ENCODE measurements at regions not wholly inside any gene's neighbourhood (a gene's known extent, or its start where the extent isn't known, plus 50 kb on each side); places are given as distances from the start of the nearest gene placed in this dataset.

DNA sequence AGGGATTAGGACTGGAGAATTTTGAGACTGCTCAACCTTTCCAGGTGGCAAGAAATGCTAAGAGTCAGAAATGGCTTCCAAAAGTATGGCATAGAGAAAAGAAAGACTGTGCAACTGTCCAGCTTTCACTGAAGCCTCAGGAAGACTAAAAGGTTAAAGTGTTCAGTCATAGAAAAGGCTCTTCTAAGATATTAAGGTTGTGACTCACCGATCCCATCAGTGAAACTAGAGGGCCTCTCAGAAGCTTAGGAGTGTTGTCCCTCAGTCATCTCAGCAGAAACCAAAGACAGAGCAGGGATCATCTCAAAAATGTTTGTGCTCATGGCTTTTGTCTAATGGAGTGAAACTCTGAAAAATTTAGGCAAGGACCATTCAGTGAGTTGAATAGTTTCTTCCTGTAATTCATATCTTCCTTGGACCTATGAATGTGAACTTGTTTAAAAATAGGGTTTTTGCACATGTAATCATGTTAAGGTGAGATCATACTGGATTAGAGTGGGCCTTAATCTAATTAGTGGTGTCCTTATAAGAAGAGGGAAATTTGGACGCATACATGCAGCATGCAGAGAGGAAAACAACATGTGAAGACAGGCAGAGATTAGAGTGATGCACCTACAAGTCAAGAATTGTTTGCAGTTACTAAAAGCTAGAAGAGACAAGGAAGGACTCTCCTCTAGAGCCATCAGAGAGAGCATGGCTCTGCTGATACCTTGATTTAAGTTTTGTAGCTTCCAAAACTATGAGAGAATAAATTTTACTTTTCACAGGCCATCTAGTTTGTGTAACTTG is 71.3 kb downstream of the RPE65 start:
- no peak for DNase-seq

DNA sequence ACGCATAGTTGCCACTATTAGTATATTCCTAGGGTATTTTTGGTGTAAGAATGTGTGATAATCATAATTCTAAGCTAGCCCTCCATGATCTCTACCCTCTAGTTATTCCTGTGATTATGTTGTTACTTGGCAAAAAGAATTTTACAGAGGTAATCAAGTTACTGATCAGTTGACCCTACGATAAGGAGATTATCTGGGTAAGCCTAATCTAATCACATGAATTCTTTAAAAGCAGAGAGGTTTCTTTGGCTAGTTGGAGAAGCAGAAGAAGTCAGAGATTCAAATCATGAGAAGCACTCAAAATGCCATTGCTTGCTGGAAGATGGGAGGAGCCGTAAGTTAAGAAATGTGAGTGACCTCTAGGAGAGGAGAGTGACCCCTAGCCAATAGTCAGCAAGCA is 72.7 kb downstream of the RPE65 start:
- no peak for DNase-seq

DNA sequence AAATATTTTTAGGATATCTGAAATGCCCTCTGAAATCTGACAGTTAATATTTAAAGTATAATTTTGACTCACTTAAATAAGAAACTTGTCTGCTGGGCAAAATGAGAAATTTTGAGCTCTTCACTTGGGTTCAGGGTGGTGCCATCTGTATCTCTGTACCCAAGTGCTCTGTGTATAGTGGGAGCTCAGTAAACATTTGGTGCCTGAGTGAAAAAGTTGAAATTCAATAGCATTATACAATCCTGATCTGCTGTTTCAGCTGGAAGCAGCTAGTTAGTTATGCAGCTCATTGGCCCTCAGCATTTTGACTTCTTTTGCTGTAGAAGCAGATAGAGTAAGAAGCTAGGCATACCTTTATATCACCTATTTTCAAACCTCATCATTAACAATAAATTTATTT is 73.3 kb downstream of the RPE65 start:
- no peak for DNase-seq

DNA sequence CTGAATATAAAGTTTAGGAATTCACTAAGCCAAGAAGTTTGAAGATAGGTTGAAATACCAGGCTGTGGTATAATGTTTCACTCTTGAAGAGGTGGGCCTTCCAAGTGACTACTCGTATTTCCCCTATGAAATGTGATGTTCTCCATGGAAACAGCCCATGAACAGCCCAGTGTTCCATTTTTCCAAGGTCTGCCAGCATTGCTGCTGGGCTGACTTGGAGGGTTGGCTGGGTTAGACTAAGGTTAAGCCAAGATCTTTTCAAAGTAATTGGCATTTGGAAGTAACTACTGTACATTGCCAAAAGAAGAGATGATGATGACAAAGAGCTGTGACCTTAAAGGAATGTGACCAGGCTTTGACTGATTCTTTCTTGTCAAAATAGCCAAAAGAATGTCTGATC is 73.8 kb downstream of the RPE65 start:
- no peak for DNase-seq

DNA sequence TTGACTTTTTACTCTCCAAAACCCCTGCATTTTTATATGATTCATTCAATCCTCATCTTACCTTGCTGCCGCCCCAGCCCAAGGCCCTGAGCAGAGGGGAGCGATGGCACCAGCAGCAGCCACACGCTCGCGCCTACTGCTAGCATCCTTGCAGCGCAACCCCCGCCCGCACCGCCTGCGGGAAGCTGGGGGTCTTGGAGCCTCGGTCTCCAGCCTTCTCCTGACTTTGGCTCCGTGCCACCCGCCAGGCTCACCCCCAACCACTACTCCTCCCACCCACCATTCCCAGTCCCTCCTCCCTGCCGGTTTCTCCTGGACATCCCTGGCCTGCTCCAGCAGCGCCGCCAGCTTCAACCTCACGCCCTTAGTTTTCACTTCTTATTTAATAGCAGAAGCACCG is 76.6 kb downstream of the RPE65 start:
- no peak for DNase-seq

DNA sequence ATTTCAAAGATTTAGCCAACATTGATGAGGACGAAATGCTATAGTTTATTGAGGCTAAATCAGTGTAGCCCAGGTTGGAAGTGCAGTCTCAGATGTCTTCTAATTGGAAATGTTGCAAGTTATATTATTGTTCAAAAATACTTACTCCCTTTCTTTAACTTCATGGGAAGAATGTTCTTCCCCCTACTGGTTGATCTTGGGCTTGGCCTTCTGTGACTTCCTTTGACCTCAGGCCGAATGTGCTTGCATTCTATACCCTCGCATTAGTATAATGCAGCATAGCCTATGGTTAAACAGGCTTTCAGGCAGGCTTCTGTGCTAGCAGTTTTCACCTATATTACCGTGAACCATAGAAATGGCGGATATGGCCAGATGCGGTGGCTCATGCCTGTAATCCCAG is 77.3 kb downstream of the RPE65 start:
- no peak for DNase-seq

DNA sequence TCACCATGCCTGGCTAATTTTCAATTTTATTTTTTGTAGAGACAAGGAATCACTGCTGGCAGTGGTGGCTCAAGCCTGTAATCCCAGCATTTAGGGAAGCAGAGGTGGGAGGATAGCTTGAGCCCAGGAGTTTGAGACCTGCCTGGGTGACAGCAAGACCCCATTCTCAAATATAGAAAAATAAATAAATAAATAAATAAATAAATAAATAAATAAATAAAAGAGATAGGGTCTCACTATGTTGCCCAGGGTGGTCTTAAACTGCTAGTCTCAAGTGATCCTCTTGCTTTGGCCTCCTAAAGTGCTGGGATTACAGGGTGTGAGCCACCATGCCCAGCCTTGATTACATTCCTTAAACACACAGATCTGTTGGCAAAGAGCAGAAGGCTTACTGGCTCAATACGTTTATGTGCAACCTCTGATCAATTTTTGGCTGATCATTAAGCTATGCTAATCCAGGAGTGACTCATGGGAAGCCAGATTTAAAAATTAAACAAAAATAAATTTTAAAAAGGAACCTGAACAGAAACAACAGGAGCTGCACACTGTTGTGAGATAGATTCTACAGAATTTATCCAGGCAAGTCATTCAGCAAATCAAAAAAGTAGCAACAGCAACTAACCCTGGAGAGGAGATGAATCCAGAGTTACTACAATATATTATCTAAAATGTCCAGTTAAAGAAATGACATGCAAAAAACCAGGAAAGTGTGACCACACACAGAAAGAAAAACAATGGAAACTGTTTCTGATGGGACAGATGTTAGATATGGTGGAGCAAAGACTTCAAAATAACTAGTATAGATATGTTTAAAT is 79.4 kb downstream of the RPE65 start:
- DNase-seq, result no peak

DNA sequence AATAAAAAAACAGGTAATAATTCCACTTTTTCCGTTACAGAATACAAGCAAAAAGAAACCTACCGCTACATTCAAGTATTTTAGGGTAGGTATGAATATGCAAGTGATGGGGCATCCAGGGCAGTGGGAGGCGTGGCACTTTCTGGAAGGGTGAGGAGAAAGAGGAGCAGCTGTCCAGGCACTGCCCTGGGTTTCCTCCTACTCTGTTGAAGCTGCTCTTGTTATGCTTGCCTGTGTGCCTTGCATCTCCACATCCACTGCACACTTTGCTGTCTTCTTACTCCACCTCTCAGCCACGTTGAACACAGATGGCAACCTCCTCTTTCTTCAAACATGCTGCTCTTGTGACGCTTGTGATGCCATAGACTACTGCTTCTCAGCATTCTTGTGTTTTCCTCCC is 83.2 kb downstream of the RPE65 start:
- no peak for DNase-seq

DNA sequence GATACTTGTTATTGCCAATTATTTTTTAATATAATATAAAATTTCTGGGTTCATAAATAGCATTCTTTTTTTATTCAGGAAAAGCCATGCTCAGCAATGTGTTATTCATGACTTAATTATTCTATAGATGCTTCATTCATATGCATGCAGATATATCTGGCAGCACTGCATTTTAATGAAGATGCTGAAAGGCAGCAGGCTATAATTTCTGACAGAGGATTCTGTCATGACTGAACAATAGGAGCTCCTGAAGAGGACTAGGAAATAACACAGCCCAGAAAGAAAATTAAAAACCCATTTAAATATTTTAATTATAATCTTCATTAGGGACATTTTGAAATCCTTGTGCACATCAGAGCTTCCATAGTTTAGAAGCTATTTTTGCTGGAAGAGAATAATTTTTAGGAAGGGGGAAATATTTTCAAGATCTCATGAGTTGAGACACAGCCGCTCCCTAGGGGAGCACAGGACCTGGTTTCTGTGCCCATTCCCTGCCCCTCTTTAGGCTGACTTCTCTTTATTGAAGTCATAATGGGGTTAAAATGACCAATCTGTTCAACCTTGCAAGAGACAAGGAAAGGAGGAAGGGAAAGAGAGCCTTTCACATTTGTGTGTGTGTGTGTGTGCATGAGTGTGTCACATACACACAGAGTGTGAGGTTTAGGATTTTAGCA is 83.9 kb downstream of the RPE65 start:
- DNase-seq, result no peak

DNA sequence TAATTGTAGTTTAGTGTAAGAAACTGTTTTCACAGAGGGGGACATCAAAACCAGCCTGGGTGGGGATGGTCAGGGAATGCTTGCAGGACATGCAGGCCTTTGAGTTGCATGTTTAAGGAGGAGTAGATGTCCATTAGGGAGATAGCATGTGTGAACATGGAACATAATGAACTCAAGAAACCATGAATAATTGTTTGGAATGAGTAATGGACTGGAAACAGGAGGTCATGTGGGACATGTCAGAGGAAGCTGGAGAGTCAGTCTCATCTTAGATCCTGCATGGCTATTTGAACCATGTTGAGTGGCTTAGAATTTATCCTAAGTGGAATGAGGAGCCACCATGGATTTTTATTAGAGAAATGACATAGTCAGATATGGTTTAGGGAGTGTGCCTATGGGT is 86.4 kb downstream of the RPE65 start:
- DNase-seq, result no peak

DNA sequence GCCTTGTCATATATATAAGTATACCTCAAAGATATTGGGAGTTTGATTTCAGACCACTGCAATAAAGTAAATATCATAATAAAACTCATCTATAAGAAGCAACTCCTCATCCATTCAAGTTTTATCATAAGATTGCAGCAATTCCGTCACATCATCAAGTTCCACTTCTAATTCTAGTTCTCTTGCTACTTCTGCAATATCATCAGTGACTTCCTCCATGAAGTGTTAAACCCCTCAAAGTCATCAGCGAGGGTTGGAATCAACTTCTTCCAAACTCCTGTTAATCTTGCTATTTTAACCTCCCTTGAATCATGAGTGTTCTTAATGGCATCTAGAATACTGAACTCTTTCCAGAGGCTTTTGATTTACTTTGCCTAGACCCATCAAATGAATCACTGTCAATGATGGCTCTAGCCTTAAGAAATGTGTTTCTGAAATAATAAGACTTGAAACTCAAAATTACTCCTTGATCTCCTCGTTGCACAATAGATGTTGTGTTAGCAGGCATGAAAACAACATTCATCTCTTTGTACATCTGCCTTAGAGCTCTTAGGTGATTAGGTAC is 88.3 kb downstream of the RPE65 start:
- no peak for DNase-seq

DNA sequence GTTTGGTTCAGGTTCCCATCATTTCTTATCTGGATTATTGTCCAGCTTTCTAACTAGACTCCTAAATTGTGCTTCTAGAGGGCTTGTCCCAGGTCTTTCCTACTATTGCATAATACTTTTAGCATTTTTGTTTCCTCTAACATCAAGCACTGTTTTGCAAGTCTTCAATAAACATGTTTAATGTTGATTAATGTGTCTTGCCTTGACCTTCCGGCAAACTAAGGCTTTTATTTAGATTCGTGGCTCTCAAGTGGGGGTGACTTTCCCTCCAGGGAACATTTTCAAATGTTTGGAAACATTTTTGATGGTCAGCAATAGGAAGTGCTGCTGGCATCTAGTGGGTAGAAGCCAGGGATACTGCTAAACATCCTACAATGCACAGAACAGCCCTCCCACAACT is 90.7 kb downstream of the RPE65 start:
- DNase-seq, result no peak

DNA sequence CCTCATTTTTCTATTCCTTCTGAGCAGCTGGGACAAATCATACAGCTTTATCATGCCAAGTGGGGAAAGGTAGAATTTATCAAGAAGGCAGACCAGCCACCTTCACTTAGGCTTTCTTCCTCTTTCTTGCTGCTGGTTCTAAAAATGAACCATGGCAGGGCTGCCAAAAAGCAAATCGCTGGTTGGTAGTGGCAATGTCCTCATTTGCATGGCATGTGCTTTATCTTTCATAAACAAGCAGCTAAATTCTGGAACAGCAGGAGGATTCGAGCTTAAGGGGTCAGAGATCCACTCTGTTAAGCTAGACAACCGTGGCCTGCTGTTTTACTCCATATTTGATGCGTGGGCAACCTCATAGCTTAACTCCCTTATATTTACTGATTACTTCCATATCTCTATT is 91.3 kb downstream of the RPE65 start:
- DNase-seq, result no peak

DNA sequence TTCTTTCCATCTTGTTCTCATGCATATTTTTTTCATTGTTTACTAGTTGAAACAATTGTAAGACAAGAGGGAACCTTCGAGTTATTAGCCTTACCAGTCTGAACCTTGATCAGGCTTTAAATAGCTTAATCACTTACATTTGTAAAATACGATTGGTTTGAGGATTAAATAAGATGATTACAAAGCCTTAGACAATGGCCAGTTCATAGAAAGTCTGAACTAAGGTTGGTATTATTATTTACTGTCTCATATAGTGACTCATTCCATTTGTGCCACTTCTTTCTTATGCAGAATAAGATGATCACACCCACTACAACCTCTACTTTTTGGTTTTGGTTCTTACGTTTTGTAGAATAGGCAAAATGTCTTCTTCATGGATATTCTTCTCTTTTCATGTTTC is 94.1 kb downstream of the RPE65 start:
- DNase-seq, result no peak

DNA sequence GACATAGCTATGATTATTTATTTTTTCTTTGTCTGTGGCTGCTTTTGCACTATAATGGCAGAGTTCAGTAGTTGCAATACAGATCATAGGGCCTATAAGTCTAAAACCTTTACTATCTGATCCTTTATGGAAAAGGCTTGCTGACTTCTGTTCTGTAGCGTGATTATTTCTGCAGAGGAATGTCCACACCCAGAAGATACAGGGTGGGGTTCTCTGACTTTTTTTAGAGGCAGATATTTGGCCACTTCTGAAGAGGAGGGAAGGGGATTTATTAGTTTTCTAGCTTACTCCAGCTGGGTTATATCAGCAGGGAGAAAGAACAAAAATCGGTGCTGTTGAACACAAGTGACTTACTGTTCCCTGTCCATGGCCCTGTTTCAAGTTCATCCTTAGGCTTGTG is 97.6 kb downstream of the RPE65 start:
- no peak for DNase-seq

DNA sequence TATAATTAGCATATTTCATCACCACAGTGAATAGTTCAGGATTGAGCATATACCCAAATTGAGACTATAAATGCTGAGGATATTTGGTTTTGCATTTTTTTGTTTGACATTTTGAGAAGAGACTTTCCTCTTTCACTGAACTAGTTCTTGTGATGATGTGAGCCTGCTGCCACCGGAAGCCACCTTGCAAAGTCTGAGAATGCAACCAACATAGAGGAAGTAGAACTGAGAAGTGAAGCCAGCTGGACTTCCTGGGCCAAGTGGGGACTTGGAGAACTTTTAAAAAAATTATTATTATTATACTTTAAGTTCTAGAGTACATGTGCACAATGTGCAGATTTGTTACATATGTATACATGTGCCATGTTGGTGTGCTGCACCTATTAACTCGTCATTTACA is 102.3 kb downstream of the RPE65 start:
- DNase-seq, result no peak

DNA sequence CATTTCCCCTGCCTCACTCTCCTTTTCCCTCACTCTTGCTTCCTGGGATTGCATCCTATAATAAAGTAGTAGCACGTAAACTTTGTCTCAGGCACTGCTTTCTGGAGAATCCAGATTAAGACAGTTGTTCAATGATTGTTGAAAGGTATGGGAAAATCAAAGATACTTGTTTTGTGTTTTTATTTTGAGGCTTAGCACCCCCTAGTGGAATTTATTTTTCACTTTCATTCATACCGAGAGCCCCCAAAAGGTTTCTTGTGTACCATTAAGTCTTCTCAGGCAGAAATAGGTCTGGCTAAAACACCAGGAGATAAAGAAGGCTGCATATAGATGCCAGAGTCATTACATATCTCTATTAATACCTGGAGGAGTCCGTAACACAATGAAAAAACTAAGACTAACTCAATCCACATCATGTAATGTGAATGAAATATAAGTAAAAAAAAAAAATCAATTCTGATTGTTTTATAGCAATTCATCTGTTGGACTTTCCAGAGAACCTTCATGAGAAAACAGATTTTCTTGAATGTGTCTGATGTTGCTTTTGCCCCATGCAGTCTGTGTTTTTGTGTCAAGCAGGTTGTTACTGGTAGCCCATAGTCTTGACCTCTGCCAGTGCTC is 103.5 kb downstream of the RPE65 start:
- DNase-seq, result peak in 1 of 2 experiments; percentile 5

DNA sequence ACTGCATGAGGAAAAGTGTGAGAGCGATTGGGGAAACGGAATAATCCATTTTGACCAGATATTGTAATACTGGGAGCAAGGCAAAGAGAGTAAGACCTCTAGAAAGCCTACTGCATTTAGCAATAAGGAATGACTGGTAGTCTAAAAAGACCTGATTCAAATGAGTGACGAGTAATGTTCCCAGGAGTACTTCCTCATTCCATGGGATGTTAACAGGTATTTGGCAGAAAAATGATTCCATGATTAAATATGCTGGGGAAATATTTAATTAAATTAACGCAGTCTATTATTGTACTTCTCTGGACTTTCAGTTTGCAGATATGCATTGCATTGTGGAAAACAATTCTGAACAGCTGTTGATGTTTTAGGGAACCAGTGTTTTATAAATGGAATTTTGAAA is 105.5 kb downstream of the RPE65 start:
- no peak for DNase-seq

DNA sequence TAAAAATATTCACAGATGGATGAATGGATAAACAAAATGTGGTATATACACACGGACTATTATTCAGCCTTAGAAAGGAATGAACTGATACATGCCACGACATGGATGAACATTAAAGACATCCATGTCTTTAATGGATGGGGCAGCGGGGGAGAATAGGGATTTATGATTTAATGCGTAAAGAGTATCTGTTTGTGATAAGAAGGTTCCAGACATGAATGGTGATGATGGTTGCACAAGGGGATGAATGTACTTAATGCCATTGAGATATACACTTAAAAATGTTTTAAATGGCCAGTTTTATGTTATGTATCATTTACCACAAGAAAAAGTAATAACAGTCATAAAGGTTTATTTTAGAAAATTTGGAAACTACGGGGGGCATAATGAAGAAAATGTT is 108.6 kb upstream of the WLS start:
- no peak for DNase-seq

DNA sequence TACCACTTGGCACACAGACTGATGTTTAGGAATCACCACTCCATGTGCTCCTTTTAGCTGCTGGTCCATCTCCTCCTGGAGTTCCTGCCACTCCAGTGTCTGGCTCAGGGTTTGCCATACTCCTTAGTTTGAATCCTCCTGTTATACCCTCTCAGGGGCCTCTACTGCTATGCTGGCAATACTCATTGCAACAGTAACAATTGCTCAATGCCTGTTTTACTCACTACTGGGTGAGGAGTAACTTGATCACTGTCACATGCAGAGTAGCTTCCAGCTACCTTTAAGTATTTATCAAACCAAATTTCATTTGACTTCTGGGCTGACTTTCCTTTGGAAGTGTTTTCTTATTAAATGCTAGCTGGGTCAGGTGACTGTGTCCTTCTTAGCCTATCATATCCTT is 107.2 kb upstream of the WLS start:
- DNase-seq, result no peak

DNA sequence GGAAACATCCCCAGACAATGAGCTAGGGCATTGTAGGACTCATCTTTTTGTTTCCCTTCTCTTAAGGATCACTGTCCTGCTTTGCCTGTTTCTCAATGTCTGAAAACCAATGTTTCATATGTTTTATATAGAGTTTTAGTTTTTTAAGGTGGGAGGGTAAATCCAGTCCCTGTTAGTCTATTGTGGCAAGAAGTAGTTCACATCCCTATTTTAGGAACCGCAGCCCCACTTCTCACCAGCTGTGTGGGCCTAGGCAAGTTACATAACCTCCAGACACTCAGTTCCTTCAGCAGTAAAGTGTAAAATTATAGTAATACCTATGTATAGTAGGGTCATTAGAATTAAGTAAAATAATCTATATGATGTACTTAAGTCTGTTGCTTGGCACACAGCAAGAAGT is 105.8 kb upstream of the WLS start:
- DNase-seq, result no peak

DNA sequence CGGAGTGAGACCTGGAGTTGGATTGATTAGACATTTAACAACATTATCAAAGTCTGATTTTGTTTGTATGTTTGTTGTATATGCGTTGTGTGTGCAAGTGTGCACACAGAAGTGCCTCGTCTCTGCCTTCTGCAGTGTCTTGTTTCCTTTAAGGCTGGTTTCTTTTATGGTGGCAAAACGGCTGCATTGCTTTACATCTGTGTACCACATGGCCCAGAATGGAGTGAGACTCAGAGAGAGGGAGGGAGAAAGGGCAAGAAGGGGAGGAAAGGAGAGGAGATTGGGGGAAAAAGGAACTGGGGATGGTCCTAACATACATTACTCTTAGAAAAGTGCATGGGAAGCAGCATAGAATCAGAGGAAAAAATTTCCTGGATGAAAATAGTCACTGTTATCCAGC is 99.7 kb upstream of the WLS start:
- no peak for DNase-seq
